ENCODE measurements at regions not wholly inside any gene's neighbourhood (a gene's known extent, or its start where the extent isn't known, plus 50 kb on each side); places are given as distances from the start of the nearest gene placed in this dataset.

GRCh38 chr13:66222127-66222526 lies 1008.0 kb downstream of the PCDH9 start:
- H3K4me1 ChIP-seq, result no peaks in the 10 kb centered on the region
- DNase-seq (ENCODE audit: low spot score), result no peak
- no peaks in the 10 kb centered on the region for H3K9me3 ChIP-seq
- H3K27me3 ChIP-seq, result no peaks in the 10 kb centered on the region
- no peak overlapping the region for H3K4me3 ChIP-seq
- TF ChIP-seq, protein P1, sequence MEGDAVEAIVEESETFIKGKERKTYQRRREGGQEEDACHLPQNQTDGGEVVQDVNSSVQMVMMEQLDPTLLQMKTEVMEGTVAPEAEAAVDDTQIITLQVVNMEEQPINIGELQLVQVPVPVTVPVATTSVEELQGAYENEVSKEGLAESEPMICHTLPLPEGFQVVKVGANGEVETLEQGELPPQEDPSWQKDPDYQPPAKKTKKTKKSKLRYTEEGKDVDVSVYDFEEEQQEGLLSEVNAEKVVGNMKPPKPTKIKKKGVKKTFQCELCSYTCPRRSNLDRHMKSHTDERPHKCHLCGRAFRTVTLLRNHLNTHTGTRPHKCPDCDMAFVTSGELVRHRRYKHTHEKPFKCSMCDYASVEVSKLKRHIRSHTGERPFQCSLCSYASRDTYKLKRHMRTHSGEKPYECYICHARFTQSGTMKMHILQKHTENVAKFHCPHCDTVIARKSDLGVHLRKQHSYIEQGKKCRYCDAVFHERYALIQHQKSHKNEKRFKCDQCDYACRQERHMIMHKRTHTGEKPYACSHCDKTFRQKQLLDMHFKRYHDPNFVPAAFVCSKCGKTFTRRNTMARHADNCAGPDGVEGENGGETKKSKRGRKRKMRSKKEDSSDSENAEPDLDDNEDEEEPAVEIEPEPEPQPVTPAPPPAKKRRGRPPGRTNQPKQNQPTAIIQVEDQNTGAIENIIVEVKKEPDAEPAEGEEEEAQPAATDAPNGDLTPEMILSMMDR (IDR thresholded peaks at IDR 0.05), result no peak
- no peak overlapping the region for H3K27ac ChIP-seq
- H3K36me3 ChIP-seq, result no peaks in the 10 kb centered on the region

GRCh38 chr13:66219506-66219905 lies 1010.6 kb downstream of the PCDH9 start:
- Histone ChIP-seq H3K9me3 (no peaks in the 10 kb centered on the region), H3K27me3 (no peaks in the 10 kb centered on the region), H3K4me3 (no peak overlapping the region), H3K27ac (no peak overlapping the region), H3K36me3 (no peaks in the 10 kb centered on the region), H3K4me1 (no peaks in the 10 kb centered on the region)
- no peak for DNase-seq (ENCODE audit: low spot score)
- TF ChIP-seq, protein P1 (IDR thresholded peaks at IDR 0.05), result no peak

GRCh38 chr13:66218583-66218982 lies 1011.6 kb downstream of the PCDH9 start:
- Histone ChIP-seq H3K4me3 (no peak overlapping the region), H3K27me3 (no peaks in the 10 kb centered on the region), H3K9me3 (no peaks in the 10 kb centered on the region), H3K27ac (no peak overlapping the region), H3K4me1 (no peaks in the 10 kb centered on the region), H3K36me3 (no peaks in the 10 kb centered on the region)
- no peak for DNase-seq (ENCODE audit: low spot score)
- TF ChIP-seq, protein P1 (IDR thresholded peaks at IDR 0.05), result no peak

DNA sequence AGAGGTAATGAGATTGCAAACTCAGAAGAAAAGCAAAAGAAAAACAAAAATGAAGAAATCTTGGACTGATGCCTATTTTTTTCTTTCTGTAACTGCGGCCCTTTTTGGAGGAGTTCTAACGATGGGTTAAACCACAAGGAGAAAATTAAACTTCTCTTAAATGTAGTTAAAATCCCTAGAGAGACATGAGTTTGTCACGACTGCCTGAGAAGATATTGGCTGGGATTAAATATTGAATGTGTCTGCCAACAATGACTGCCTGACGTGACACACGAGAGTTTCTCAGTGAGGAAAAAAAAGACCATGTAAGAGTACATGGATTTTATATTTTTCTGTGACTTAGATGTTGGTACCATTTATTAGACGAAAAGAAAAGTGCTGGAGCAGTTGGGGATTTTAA lies 1013.4 kb downstream of the PCDH9 start:
- H3K27me3 ChIP-seq, result no peaks in the 10 kb centered on the region

DNA sequence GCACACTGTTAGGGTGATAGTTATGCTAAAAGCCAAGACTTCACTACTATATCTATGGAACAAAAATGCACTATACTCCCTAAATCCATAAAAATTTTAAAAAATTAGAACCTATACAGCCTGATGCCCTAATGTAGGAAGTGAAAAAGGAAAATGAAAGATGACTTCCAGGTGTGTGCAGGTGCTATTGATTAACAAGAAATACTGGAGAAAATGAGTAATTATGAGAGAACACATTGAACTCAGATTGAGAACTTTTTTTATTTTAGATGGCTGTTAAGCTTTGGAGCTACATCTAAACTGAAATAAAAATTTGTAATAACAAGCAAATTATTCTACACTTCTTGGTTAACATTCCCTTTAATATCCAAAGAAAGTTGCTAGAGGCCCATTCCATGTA lies 1015.7 kb downstream of the PCDH9 start:
- Histone ChIP-seq H3K36me3 (no peaks in the 10 kb centered on the region), H3K9me3 (no peaks in the 10 kb centered on the region), H3K27ac (no peak overlapping the region), H3K4me3 (no peak overlapping the region), H3K27me3 (no peaks in the 10 kb centered on the region), H3K4me1 (no peaks in the 10 kb centered on the region)
- TF ChIP-seq, protein P1 (IDR thresholded peaks at IDR 0.05), result no peak
- DNase-seq (ENCODE audit: low spot score), result no peak

More for the DNA sequence above, 1013.4 kb downstream of the PCDH9 start:
- H3K27ac ChIP-seq, result no peak overlapping the region
- H3K4me3 ChIP-seq, result no peak overlapping the region
- no peaks in the 10 kb centered on the region for H3K36me3 ChIP-seq
- DNase-seq (ENCODE audit: low spot score), result no peak
- H3K4me1 ChIP-seq, result no peaks in the 10 kb centered on the region
- TF ChIP-seq, protein P1 (IDR thresholded peaks at IDR 0.05), result no peak
- H3K9me3 ChIP-seq, result no peaks in the 10 kb centered on the region

GRCh38 chr13:66212511-66212910 lies 1017.6 kb downstream of the PCDH9 start:
- H3K4me1 ChIP-seq, result no peaks in the 10 kb centered on the region
- TF ChIP-seq, protein P1 (IDR thresholded peaks at IDR 0.05), result no peak
- no peak overlapping the region for H3K27ac ChIP-seq
- H3K27me3 ChIP-seq, result no peaks in the 10 kb centered on the region
- no peaks in the 10 kb centered on the region for H3K9me3 ChIP-seq
- H3K4me3 ChIP-seq, result no peak overlapping the region
- no peaks in the 10 kb centered on the region for H3K36me3 ChIP-seq
- DNase-seq (ENCODE audit: low spot score), result no peak
